GM13977 (cell line): ENCODE measurements at regions not wholly inside any gene's neighbourhood (a gene's known extent, or its start where the extent isn't known, plus 50 kb on each side); places are given as distances from the start of the nearest gene placed in this dataset.
"Not testable (repeated sequence)": the region's sequence is repeated elsewhere in the genome, so short reads cannot be mapped to it uniquely, and the experiment has no call there.

Experiments
- DNase-seq: peaks from one replicate; pipeline ENCODE4 v3.0.0; 2012; ENCODE audit warnings: low spot score
- CTCF ChIP-seq: IDR thresholded peaks from 2 replicates; pipeline ENCODE4 v1.5.1; 2012; ENCODE audit warnings: mild to moderate bottlenecking, control low read depth; ENCODE audit not compliant: insufficient read depth; ENCODE audit errors: extremely low read depth, missing control alignments
- in situ Hi-C: fragments of 300-500 bp; cut with MboI; formaldehyde crosslinking; loops from one replicate; pipeline ENCODE4 v1.12.0; 2022; ENCODE audit warnings: low sequenced_read_pairs, low pct_unique_long_range_greater_than_20kb, mixed read lengths, inconsistent platforms; ENCODE audit not compliant: unreplicated experiment

DNA sequence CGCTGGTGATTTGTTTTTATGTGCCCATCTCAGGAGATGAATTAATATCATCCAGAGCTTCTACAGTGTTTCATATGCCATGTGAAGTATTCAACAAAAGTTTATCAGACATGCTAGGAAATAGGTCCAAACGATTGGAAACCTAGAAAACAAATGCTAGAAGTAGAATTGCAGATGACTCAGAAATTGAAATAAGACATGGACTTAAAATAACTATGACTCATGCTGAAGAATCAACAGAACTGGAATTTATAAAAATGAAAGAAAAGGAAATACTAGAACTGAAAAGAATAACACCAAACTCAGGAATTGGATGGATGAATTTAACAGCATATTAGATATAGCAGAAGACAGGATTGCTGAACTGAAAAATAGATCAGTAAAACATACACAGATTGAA is 172.7 kb upstream of the GIMD1 start:
- in situ Hi-C loops, result no loop called here
- TF ChIP-seq CTCF, result no peak
- DNase-seq, result no peak

DNA sequence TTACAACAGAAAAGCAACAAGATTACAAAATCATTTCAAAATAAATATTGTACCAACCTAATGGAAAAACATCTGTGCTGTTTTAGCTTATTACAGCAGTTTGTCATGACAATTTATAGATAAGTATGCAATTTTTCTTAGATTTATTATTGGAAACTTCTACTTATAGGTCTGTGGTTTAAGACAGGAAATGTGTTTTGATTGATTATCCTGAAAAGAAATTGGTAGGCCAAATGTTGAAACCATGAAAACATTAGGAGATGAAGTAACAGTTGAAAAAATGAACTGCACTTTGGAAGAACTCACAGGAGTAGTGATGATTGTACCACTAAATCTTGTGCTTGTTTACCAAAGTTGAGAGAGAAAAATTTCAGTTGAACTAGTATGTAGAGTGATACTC is 162.2 kb upstream of the GIMD1 start:
- DNase-seq, result no peak
- in situ Hi-C loops, result no loop called here
- no peak for TF ChIP-seq CTCF

- in situ Hi-C loops, result no loop called here
- DNase-seq, result no peak
- TF ChIP-seq CTCF, result no peak
These were observed 161.4 kb upstream of the GIMD1 start for GRCh38 chr4:106530024-106530361.

DNA sequence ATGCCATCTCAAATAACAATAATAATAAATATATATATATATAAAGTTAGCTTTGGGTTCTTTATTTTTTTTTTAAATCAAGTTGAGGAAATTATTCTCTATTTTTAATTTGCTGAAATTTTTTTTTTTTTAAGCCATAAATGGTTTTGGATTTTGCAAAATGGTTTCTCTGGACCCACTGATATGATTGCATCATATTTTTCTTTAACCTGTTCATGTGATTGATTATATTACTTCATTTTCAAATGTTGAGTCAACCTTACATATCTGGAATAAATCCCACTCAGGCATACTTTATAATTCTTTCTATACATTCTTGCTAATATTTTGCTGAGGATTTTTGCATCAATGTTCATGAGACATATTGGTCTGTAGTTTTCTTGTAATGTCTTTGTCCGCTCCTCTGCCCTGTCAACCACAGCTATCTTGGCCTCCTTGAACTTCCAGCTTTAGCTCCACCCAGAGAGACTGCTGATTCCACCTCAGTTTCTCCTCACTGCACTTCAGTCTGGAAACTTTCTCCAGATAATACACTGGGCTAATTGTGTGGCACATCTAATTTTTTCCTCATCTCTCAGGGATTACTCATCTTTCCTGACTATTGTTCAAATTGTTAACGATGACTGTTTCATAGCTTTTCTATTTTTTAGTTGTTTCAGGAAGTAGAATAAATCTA is 160.9 kb upstream of the GIMD1 start:
- TF ChIP-seq CTCF, result no peak
- in situ Hi-C loops, result no loop called here
- DNase-seq, result no peak

- in situ Hi-C loops, result no loop called here
- TF ChIP-seq CTCF, result no peak
- DNase-seq, result no peak
These were observed 158.7 kb upstream of the GIMD1 start for GRCh38 chr4:106527316-106527715.

DNA sequence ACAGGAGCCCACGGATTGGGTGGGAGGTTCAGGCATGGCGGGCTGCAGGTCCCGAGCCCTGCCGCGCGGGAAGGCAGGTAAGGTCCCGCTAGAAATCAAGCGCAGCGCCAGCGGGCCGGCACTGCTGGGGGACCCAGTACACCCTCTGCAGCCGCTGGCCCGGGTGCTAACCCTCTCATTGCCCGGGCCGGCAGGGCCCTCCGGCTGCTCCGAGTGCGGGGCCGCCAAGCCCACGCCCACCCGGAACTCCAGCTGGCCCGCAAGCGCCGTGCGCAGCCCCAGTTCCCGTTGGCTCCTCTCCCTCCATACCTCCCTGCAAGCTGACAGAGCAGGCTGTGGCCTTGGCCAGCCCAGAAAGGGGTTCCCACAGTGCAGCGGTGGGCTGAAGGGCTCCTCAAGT is 156.8 kb upstream of the GIMD1 start:
- DNase-seq, in situ Hi-C loops: not testable (repeated sequence)

DNA sequence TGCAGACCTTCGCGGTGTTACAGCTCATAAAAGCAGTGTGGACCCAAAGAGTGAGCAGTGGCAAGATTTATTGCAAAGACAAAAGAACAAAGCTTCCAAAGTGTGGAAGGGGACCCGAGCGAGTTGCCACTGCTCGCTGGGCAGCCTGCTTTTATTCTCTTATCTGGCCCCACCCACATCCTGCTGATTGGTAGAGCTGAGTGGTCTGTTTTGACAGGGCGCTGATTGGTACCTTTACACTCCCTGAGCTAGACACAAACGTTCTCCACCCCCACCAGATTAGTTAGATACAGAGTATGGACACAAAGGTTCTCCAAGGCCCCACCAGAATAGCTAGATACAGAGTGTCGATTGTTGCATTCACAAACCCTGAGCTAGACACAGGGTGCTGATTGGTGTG is 156.2 kb upstream of the GIMD1 start:
- DNase-seq, in situ Hi-C loops: not testable (repeated sequence)

- TF ChIP-seq CTCF, result no peak
- in situ Hi-C loops, result no loop called here
- no peak for DNase-seq
These were observed 154.3 kb upstream of the GIMD1 start for GRCh38 chr4:106522839-106523238.
